Panc1 (cell line): ENCODE measurements at regions not wholly inside any gene's neighbourhood (a gene's known extent, or its start where the extent isn't known, plus 50 kb on each side); places are given as distances from the start of the nearest gene placed in this dataset.

ENCODE experiments used
- ATAC-seq: fragments of 200-7000 bp; cut with Tn5 transposase; 2 replicates; pipeline ENCODE4 v1.9.1; 2020; ENCODE audit warnings: mild to moderate bottlenecking, moderate library complexity
- BruUV-seq: library from RNA; stranded (reverse); fragments of 400-500 nt; replicated peaks from 2 replicates; lab custom pipeline; 2021; lab: Mats Ljungman, UMichigan
- CTCF ChIA-PET: fragments of 300-600 bp; sonication (Branson Sonifier 250); formaldehyde crosslinking; loops from one replicate; lab custom pipeline; 2022; ENCODE audit warnings: antibody characterized with exemption; lab: Charles Lee
- POLR2A ChIA-PET: fragments of 300-600 bp; sonication (Branson Sonifier 250); formaldehyde crosslinking; loops from one replicate; lab custom pipeline; 2022; ENCODE audit warnings: antibody characterized with exemption; lab: Charles Lee
- DNase-seq: peaks from one replicate; pipeline ENCODE4 v3.0.0-alpha.2; 2010; ENCODE audit warnings: low read depth, low spot score
- H3K27ac ChIP-seq: 2 replicates; pipeline ENCODE4 v1.5.1; 2011; ENCODE audit warnings: mild to moderate bottlenecking, low read length, inconsistent platforms
- H3K27me3 ChIP-seq: fragments of 200-500 bp; sonication (Bioruptor generic); 2 replicates; pipeline ENCODE4 v1.6.0; 2014; ENCODE audit warnings: low read length, inconsistent platforms; ENCODE audit not compliant: control insufficient read depth, insufficient read depth
- H3K36me3 ChIP-seq: fragments of 200-500 bp; sonication (Bioruptor generic); 2 replicates; pipeline ENCODE4 v1.5.1; 2014; ENCODE audit warnings: inconsistent platforms, mild to moderate bottlenecking, low read length, moderate library complexity; ENCODE audit not compliant: control insufficient read depth, insufficient read depth
- H3K4me1 ChIP-seq: 2 replicates; pipeline ENCODE4 v1.5.1; 2011; ENCODE audit warnings: inconsistent platforms, mild to moderate bottlenecking, low read length, moderate library complexity; ENCODE audit not compliant: control insufficient read depth, insufficient read depth
- H3K4me3 ChIP-seq, 2 experiments: 2 replicates each; pipeline ENCODE4 v1.5.1; 2011 to 2012; ENCODE audit warnings: low read depth in 2 of 2, low read length in 2 of 2, mild to moderate bottlenecking in 2 of 2, inconsistent platforms in 1 of 2, moderate library complexity in 1 of 2
- H3K9me3 ChIP-seq: fragments of 200-500 bp; sonication (Bioruptor generic); 2 replicates; pipeline ENCODE4 v1.5.1; 2014; ENCODE audit warnings: low read depth, mild to moderate bottlenecking, inconsistent platforms, low read length, moderate library complexity; ENCODE audit not compliant: control insufficient read depth, insufficient read depth
- CTCF ChIP-seq: fragments of 450-650 bp; IDR thresholded peaks from 2 replicates; pipeline ENCODE4 v1.5.1; 2017; ENCODE audit warnings: mild to moderate bottlenecking
- POLR2AphosphoS5 ChIP-seq: IDR thresholded peaks from 2 replicates; pipeline ENCODE4 v1.6.1; 2012; ENCODE audit warnings: mild to moderate bottlenecking, low read depth, low read length, moderate library complexity
- REST ChIP-seq, 2 experiments: IDR thresholded peaks; 2 replicates each; pipeline ENCODE4 v1.6.1; 2011 to 2012; ENCODE audit warnings: low read depth in 2 of 2, control low read depth in 1 of 2, low read length in 1 of 2, mild to moderate bottlenecking in 1 of 2, moderate library complexity in 1 of 2; ENCODE audit not compliant: insufficient read depth in 1 of 2
- SIN3A ChIP-seq: IDR thresholded peaks from 2 replicates; pipeline ENCODE4 v1.6.1; 2012; ENCODE audit warnings: low read depth, mild to moderate bottlenecking, low read length, moderate library complexity, borderline replicate concordance; ENCODE audit not compliant: insufficient read depth
- TCF7L2 ChIP-seq: IDR thresholded peaks from 2 replicates; pipeline ENCODE4 v1.6.1; 2011; ENCODE audit warnings: mild to moderate bottlenecking, low read depth, low read length, inconsistent platforms
- in situ Hi-C: cut with HindIII; loops from 2 replicates; pipeline ENCODE4 v1.10.0; 2016; ENCODE audit warnings: low sequenced_read_pairs, low pct_unique_long_range_greater_than_20kb
- intact Hi-C: fragments of 100-400 bp; cut with micrococcal nuclease; formaldehyde crosslinking; loops from one replicate; pipeline ENCODE4 v1.10.0; 2022; ENCODE audit not compliant: unreplicated experiment

GRCh38 chr3:82054849-82055248, 293.4 kb upstream of the GBE1 start:
- in situ Hi-C loops (no loop called here), intact Hi-C loops (no loop called here)
- Histone ChIP-seq H3K4me1 (no peaks in the 10 kb centered on the region), H3K4me3 (no peak overlapping the region), H3K36me3 (no peaks in the 10 kb centered on the region), H3K27ac (no peak overlapping the region), H3K9me3 (no peaks in the 10 kb centered on the region), H3K27me3 (no peaks in the 10 kb centered on the region)
- DNase-seq (no peak), ATAC-seq (no peak)
- no TSS peak for BruUV-seq
- CTCF ChIA-PET, result no interaction called here
- POLR2A ChIA-PET, result no interaction called here
- TF ChIP-seq REST (IDR thresholded peaks at IDR 0.05; ENCODE audit: insufficient read depth in 1 of 2, low read depth in 2 of 2, low read length in 1 of 2) (no peak), SIN3A (no peak), POLR2AphosphoS5 (no peak), CTCF (no peak), TCF7L2 (no peak)

- Histone ChIP-seq H3K36me3 (no peaks in the 10 kb centered on the region), H3K4me1 (no peaks in the 10 kb centered on the region), H3K27ac (no peak overlapping the region), H3K9me3 (no peaks in the 10 kb centered on the region), H3K4me3 (no peak overlapping the region), H3K27me3 (no peaks in the 10 kb centered on the region)
- ChIA-PET POLR2A (no interaction called here), CTCF (no interaction called here)
- no peak for ATAC-seq
- in situ Hi-C loops (no loop called here), intact Hi-C loops (no loop called here)
- no TSS peak for BruUV-seq
- TF ChIP-seq POLR2AphosphoS5, result no peak
- no peak for TF ChIP-seq REST (IDR thresholded peaks at IDR 0.05; ENCODE audit: insufficient read depth in 1 of 2, low read depth in 2 of 2, low read length in 1 of 2)
- TF ChIP-seq SIN3A, result no peak
- no peak for TF ChIP-seq CTCF
- no peak for TF ChIP-seq TCF7L2
- DNase-seq, result no peak
These were observed 291.8 kb upstream of the GBE1 start for GRCh38 chr3:82053236-82053635.
